ENCODE measurements at regions not wholly inside any gene's neighbourhood (a gene's known extent, or its start where the extent isn't known, plus 50 kb on each side); places are given as distances from the start of the nearest gene placed in this dataset.

GRCh38 chr20:39111359-39112177 lies 149.4 kb downstream of the DHX35 start:
- DNase-seq (ENCODE audit: low read depth in 2 of 2) = no peak

GRCh38 chr20:39110819-39111136 lies 148.6 kb downstream of the DHX35 start:
- DNase-seq (ENCODE audit: low read depth in 2 of 2) = no peak

- DNase-seq (ENCODE audit: low read depth in 2 of 2) = no peak
Measured at GRCh38 chr20:39109933-39110818, 148.0 kb downstream of the DHX35 start.

- no peak for DNase-seq (ENCODE audit: low read depth in 2 of 2)
Measured at GRCh38 chr20:39108746-39109145, 146.6 kb downstream of the DHX35 start.

- no peak for DNase-seq (ENCODE audit: low read depth in 2 of 2)
Measured at GRCh38 chr20:39107741-39108140, 145.6 kb downstream of the DHX35 start.

- DNase-seq (ENCODE audit: low read depth in 2 of 2) = no peak
Measured at GRCh38 chr20:39106791-39107190, 144.6 kb downstream of the DHX35 start.

GRCh38 chr20:39105551-39105950 lies 143.4 kb downstream of the DHX35 start:
- DNase-seq (ENCODE audit: low read depth in 2 of 2) = no peak

- no peak for DNase-seq (ENCODE audit: low read depth in 2 of 2)
Measured at GRCh38 chr20:39103732-39104131, 141.6 kb downstream of the DHX35 start.

- DNase-seq (ENCODE audit: low read depth in 2 of 2) = no peak
Measured at GRCh38 chr20:39103305-39103704, 141.2 kb downstream of the DHX35 start.

GRCh38 chr20:39101895-39102294 lies 139.8 kb downstream of the DHX35 start:
- DNase-seq (ENCODE audit: low read depth in 2 of 2) = no peak

GRCh38 chr20:39100691-39101090 lies 138.5 kb downstream of the DHX35 start:
- DNase-seq (ENCODE audit: low read depth in 2 of 2) = no peak

GRCh38 chr20:39097889-39098288 lies 135.7 kb downstream of the DHX35 start:
- no peak for DNase-seq (ENCODE audit: low read depth in 2 of 2)

GRCh38 chr20:39095870-39096269 lies 133.7 kb downstream of the DHX35 start:
- DNase-seq (ENCODE audit: low read depth in 2 of 2) = no peak

GRCh38 chr20:39094391-39094790 lies 132.2 kb downstream of the DHX35 start:
- DNase-seq (ENCODE audit: low read depth in 2 of 2) = no peak

- no peak for DNase-seq (ENCODE audit: low read depth in 2 of 2)
Measured at GRCh38 chr20:39092733-39093410, 130.7 kb downstream of the DHX35 start.

GRCh38 chr20:39090906-39091305 lies 128.8 kb downstream of the DHX35 start:
- DNase-seq (ENCODE audit: low read depth in 2 of 2) = no peak

GRCh38 chr20:39089797-39090196 lies 127.7 kb downstream of the DHX35 start:
- DNase-seq (ENCODE audit: low read depth in 2 of 2) = no peak

All from stimulated activated CD8-positive, alpha-beta memory T cell treated with anti-CD3 and anti-CD28 coated beads, Interleukin-2, amount 100 ng/mL, for 48 hours (primary cell).